Activated naive CD8-positive, alpha-beta T cell treated with anti-CD3 and anti-CD28 coated beads, Interleukin-2, amount 50 U/mL, for 24 hours (primary cell): ENCODE measurements at regions not wholly inside any gene's neighbourhood (a gene's known extent, or its start where the extent isn't known, plus 50 kb on each side); places are given as distances from the start of the nearest gene placed in this dataset.

ENCODE experiments used
- ATAC-seq: fragments of 150-1000 bp; cut with Tn5 transposase; one replicate; pipeline ENCODE4 v1.10.0; 2021
- DNase-seq: peaks from one replicate; pipeline ENCODE4 v3.0.0; 2021
- H3K27ac Mint-ChIP-seq: one replicate; pipeline ENCODE4 v1.8.0; 2021; ENCODE audit warnings: mild to moderate bottlenecking, mixed read lengths
- H3K27me3 Mint-ChIP-seq: one replicate; pipeline ENCODE4 v1.8.0; 2021; ENCODE audit warnings: mixed read lengths
- H3K36me3 Mint-ChIP-seq: one replicate; pipeline ENCODE4 v1.8.0; 2021; ENCODE audit warnings: low read depth, mixed read lengths
- H3K4me1 Mint-ChIP-seq: one replicate; pipeline ENCODE4 v1.8.0; 2021; ENCODE audit warnings: mixed read lengths
- H3K4me3 Mint-ChIP-seq: one replicate; pipeline ENCODE4 v1.8.0; 2021; ENCODE audit warnings: mild to moderate bottlenecking, moderate library complexity, mixed read lengths
- H3K9me3 Mint-ChIP-seq: one replicate; pipeline ENCODE4 v1.8.0; 2021; ENCODE audit warnings: mixed read lengths

DNA sequence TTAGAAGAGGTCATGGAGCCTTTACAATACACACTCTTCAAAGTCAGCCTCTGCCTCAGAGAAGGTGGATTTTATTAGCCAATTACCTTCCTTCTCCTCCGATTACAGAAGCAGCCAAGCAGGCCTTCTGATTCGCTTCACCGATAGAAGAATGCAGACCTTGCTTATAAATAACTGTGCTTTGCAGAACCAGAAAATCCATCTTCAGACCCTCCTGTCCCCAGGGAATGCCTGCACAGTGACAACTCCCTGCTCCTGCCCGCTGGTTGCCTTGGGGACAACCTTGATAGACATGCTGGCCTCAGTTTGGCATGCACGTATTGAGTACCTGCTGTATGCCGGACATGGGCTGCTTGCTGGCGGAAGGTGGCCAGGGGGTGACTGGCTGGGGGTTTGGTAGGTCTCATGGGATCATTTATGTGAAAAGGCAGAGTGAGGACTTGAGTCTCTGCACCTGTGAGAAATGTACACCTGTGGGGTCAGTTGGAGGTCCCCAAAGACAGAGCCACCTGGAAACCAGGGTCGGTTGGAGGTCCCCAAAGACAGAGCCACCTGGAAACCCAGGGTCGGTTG, 1238.7 kb downstream of the BRD1 start:
- no peak for DNase-seq
- H3K36me3 Mint-ChIP-seq: no peaks in the 10 kb centered on the region
- H3K9me3 Mint-ChIP-seq: no peaks in the 10 kb centered on the region
- ATAC-seq: no peak
- no peaks in the 10 kb centered on the region for H3K27me3 Mint-ChIP-seq
- no peak overlapping the region for H3K27ac Mint-ChIP-seq
- no peak overlapping the region for H3K4me3 Mint-ChIP-seq
- no peaks in the 10 kb centered on the region for H3K4me1 Mint-ChIP-seq

DNA sequence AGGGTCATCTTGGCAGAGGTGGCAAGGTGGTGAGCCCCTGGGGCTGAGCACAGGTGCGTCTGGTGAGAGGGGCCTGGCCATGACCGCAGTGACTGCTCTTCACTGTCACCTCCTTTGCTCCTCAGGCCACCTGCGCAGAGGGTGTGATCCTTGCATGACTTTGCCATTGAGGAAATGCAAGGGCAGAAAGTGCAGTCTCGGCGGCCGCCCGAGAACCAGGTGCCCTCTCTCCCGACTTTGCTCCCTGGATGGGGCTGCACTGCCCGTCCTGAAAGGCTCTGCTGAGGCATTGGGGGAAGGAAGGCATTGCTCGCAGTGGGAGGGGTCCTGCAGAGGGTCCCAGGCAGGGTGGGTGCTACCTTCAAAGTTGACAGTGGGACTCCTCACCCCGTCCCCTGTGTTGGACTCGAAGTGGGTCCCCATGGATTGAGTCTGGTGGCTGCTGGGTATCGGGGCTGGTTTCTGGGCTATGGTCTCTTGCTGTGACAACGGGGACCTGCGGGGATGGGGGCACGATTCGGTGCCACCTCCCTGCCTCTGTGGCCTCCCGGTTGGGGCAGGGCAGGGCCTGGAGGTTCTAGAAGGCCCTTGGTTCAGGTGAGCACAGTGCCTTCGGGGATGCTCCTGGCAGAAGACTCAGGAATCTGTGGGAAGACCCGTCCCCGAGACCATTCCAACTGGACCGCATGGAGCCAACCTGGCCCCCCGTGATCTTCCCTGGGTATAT, 1239.4 kb downstream of the BRD1 start:
- H3K27ac Mint-ChIP-seq: no peak overlapping the region
- H3K27me3 Mint-ChIP-seq: no peaks in the 10 kb centered on the region
- DNase-seq: no peak
- H3K9me3 Mint-ChIP-seq: no peaks in the 10 kb centered on the region
- no peaks in the 10 kb centered on the region for H3K36me3 Mint-ChIP-seq
- ATAC-seq: no peak
- no peaks in the 10 kb centered on the region for H3K4me1 Mint-ChIP-seq
- H3K4me3 Mint-ChIP-seq: no peak overlapping the region

GRCh38 chr22:48587236-48587865, 1240.3 kb downstream of the BRD1 start:
- Mint-ChIP-seq H3K4me1 (no peaks in the 10 kb centered on the region), H3K36me3 (no peaks in the 10 kb centered on the region), H3K4me3 (no peak overlapping the region), H3K27ac (no peak overlapping the region), H3K27me3 (no peaks in the 10 kb centered on the region), H3K9me3 (no peaks in the 10 kb centered on the region)
- DNase-seq: no peak
- ATAC-seq: no peak

DNA sequence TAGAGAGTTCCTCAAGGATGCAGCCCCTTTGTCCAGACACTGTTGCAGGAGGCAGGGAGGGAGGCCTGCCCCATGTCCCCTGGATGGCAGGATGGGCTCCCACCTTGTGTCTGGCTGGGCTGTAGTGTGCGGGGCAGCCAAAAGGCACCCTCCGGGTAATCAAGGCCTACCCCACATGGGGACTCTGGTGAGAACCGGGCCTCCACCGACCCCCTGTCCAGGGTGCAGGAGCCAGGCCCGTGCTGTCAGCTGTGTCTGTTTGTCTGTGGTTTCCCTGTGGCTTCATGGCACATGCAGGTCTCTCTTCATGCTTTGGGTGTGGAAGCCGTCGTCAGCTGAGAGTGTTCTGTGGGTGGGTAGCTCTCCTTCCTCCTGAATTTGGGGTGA, 1240.9 kb downstream of the BRD1 start:
- no peak overlapping the region for H3K4me3 Mint-ChIP-seq
- no peaks in the 10 kb centered on the region for H3K4me1 Mint-ChIP-seq
- no peaks in the 10 kb centered on the region for H3K36me3 Mint-ChIP-seq
- DNase-seq (no peak), ATAC-seq (no peak)
- H3K27me3 Mint-ChIP-seq: no peaks in the 10 kb centered on the region
- H3K9me3 Mint-ChIP-seq: no peaks in the 10 kb centered on the region
- H3K27ac Mint-ChIP-seq: no peak overlapping the region

DNA sequence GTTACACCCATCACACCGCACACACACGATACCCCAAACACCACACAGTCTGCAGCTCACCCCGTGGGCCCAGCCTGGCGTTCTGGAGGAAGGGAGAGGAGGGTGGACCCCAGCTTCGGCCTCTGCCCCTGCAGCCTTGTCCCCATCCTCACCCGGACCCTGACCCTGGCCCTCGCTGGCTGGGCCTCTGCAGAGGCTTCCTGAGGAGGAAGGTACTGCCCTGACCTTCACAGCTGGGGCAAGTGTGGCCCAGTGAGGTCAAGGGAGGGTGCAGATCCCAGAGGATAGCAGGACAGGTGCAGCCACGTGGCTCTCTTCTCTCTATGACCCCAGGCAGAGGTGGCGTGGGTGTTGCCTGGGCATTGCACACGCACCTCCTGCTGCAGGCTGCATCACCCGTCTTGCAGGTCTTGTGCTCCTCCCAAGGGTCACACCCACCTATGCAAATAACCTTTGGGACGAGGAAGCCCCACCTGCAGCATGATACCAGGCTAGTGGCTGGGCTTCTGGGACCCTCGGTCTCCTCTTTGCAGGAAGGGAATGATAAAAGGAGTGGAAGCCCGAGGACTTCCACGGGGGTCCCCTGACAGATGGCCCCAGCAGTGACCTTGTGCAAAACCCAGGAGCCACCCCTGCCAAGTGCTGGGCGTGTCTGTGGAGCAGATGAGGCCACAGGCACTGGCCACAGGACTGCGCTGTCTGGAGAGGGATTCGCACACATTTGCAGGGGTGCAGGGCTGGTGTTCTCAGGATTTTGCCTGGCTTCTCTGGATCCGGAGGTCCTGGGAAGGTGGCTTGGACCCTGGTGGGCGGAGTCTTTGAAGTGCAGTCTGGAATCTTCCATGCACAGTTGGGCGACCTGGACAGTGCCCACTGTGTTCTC, 1241.5 kb downstream of the BRD1 start:
- Mint-ChIP-seq H3K4me3 (no peak overlapping the region), H3K27me3 (no peaks in the 10 kb centered on the region), H3K9me3 (no peaks in the 10 kb centered on the region), H3K27ac (no peak overlapping the region), H3K36me3 (no peaks in the 10 kb centered on the region), H3K4me1 (no peaks in the 10 kb centered on the region)
- DNase-seq: no peak
- ATAC-seq: no peak

GRCh38 chr22:48584170-48584569, 1243.5 kb downstream of the BRD1 start:
- Mint-ChIP-seq H3K27me3 (peaks cover 2% of the 10 kb centered on the region), H3K36me3 (no peaks in the 10 kb centered on the region), H3K27ac (no peak overlapping the region), H3K4me3 (no peak overlapping the region), H3K9me3 (no peaks in the 10 kb centered on the region), H3K4me1 (no peaks in the 10 kb centered on the region)
- no peak for ATAC-seq
- no peak for DNase-seq

DNA sequence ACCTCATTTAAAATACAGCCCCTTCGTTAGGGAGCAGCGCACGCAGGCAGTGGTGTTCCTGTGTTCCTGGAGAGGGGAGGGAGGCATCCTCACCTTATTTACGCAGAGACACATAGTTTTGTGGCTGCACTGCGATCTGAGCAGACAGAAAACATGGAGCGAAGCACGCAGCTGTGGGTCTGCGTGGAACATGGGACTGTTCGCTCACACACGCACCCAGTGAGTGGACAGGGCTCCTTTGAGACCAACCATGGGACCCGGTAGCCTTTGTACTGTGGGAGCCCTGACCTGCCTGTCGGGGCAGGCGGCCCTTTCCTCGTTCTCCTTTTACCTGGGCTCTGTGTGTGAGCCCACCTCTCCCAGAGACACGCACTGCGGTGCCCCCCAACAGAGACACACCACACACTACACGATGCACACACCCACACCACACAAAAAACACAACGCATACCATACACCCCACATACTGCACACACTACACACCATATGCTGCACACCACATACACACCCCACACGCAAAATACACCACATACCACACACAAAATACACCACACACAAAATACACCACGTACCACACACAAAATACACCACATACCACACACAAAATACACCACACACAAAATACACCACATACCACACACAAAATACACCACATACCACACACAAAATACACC, 1245.7 kb downstream of the BRD1 start:
- no peaks in the 10 kb centered on the region for H3K9me3 Mint-ChIP-seq
- no peak for DNase-seq
- no peak for ATAC-seq
- no peak overlapping the region for H3K4me3 Mint-ChIP-seq
- H3K27ac Mint-ChIP-seq: no peak overlapping the region
- no peaks in the 10 kb centered on the region for H3K4me1 Mint-ChIP-seq
- H3K27me3 Mint-ChIP-seq: peaks cover 9% of the 10 kb centered on the region
- no peaks in the 10 kb centered on the region for H3K36me3 Mint-ChIP-seq

DNA sequence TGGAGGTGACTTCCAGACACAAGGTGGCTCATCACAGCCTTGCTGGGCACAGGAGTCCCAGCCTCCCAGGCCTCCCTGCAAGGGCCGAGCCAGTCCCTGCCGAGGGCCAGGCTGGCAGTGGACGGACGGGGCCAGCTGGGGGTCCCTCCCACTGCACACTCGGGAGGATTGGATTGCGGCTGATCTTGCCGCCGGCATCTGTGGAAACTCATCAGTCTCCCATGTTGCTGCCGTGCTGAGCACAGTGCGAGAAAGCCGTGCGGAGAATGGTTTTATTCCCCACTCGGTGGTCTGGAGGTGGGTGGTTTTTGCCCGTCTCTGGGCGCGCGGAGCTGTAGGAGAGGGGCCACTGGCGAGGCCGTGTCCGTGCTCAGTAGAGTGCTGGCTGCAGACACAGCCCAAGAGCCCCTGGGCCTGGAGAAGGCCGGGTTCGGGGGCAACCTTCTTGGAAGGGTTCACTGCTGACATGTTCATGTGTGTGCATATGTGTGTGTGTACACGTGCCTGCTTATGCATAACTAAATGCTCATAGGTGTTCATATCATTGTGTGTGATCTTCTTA, 1246.4 kb downstream of the BRD1 start:
- Mint-ChIP-seq H3K27ac (no peak overlapping the region), H3K4me1 (no peaks in the 10 kb centered on the region), H3K36me3 (no peaks in the 10 kb centered on the region), H3K27me3 (peaks cover 9% of the 10 kb centered on the region), H3K4me3 (no peak overlapping the region), H3K9me3 (no peaks in the 10 kb centered on the region)
- no peak for ATAC-seq
- DNase-seq: no peak

DNA sequence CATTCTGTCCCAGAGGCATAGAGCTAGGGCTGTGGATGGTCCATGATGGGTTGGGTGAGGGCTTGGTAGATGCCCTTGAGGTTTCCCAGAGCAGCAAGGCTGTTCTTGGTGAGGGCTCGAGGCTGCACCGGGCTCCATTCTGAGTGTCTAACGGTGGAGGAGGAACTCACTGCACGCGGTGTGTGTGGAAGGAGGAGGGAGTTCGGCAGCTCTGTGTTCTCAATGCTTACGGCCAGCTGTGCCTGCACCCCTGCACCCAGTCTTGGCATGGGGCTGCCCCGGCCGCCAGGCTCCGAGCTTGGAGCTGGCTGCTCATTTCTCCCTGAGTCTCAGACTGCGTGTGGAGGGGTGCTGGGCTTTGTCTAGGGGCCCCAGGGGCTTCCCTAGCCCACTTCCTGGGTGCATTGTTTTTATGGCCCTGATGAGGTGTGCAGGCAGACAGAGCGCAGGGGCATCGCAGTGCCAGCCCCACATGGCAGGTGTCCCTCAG, 1247.1 kb downstream of the BRD1 start:
- Mint-ChIP-seq H3K9me3 (no peaks in the 10 kb centered on the region), H3K27ac (no peak overlapping the region), H3K4me1 (no peaks in the 10 kb centered on the region), H3K27me3 (peaks cover 9% of the 10 kb centered on the region), H3K36me3 (no peaks in the 10 kb centered on the region), H3K4me3 (no peak overlapping the region)
- DNase-seq (no peak), ATAC-seq (no peak)

GRCh38 chr22:48579928-48580309, 1247.8 kb downstream of the BRD1 start:
- no peak for DNase-seq
- peaks cover 9% of the 10 kb centered on the region for H3K27me3 Mint-ChIP-seq
- ATAC-seq: no peak
- H3K9me3 Mint-ChIP-seq: no peaks in the 10 kb centered on the region
- H3K27ac Mint-ChIP-seq: no peak overlapping the region
- H3K4me1 Mint-ChIP-seq: no peaks in the 10 kb centered on the region
- no peaks in the 10 kb centered on the region for H3K36me3 Mint-ChIP-seq
- H3K4me3 Mint-ChIP-seq: no peak overlapping the region

GRCh38 chr22:48579043-48579927, 1248.4 kb downstream of the BRD1 start:
- DNase-seq: no peak
- no peak for ATAC-seq
- peaks cover 15% of the 10 kb centered on the region for H3K27me3 Mint-ChIP-seq
- H3K36me3 Mint-ChIP-seq: no peaks in the 10 kb centered on the region
- no peaks in the 10 kb centered on the region for H3K9me3 Mint-ChIP-seq
- no peak overlapping the region for H3K27ac Mint-ChIP-seq
- H3K4me3 Mint-ChIP-seq: no peak overlapping the region
- H3K4me1 Mint-ChIP-seq: peaks cover 2% of the 10 kb centered on the region

- Mint-ChIP-seq H3K4me1 (peaks cover 2% of the 10 kb centered on the region), H3K9me3 (no peaks in the 10 kb centered on the region), H3K27me3 (peaks cover 24% of the 10 kb centered on the region), H3K36me3 (no peaks in the 10 kb centered on the region), H3K27ac (no peak overlapping the region), H3K4me3 (no peak overlapping the region)
- no peak for ATAC-seq
- DNase-seq: no peak
Measured at GRCh38 chr22:48578138-48579042, 1249.3 kb downstream of the BRD1 start.
